Neutrophil (primary cell): ENCODE measurements at regions not wholly inside any gene's neighbourhood (a gene's known extent, or its start where the extent isn't known, plus 50 kb on each side); places are given as distances from the start of the nearest gene placed in this dataset.

Experiments used
- H3K27ac ChIP-seq: fragments of 200-600 bp; sonication (generic); 2 replicates; pipeline ENCODE4 v1.5.1; 2016; ENCODE audit warnings: mild to moderate bottlenecking, moderate library complexity
- H3K27me3 ChIP-seq: fragments of 200-600 bp; sonication (generic); 2 replicates; pipeline ENCODE4 v1.6.0; 2016; ENCODE audit warnings: mild to moderate bottlenecking
- H3K36me3 ChIP-seq: fragments of 200-600 bp; sonication (generic); 2 replicates; pipeline ENCODE4 v1.5.1; 2017
- H3K4me1 ChIP-seq, 2 experiments: fragments of 200-600 bp in 1 of 2; sonication (generic) in 1 of 2; 1 replicate in 1 of 2; 2 replicates in 1 of 2; pipeline versions ENCODE4 v1.5.1 to v1.6.1; 2013 to 2016; ENCODE audit warnings: low read depth in 1 of 2, low read length in 1 of 2, mild to moderate bottlenecking in 1 of 2, moderate library complexity in 1 of 2; ENCODE audit not compliant: control insufficient read depth in 1 of 2, insufficient read depth in 1 of 2
- H3K4me3 ChIP-seq, 2 experiments: fragments of 200-600 bp in 1 of 2; sonication (generic) in 1 of 2; 1 replicate in 1 of 2; 2 replicates in 1 of 2; pipeline ENCODE4 v1.5.1; 2013 to 2016; ENCODE audit warnings: low read depth in 1 of 2, low read length in 1 of 2, mild to moderate bottlenecking in 1 of 2, moderate library complexity in 1 of 2
- H3K9me3 ChIP-seq: fragments of 200-600 bp; sonication (generic); 2 replicates; pipeline ENCODE4 v1.5.1; 2016
- TF ChIP-seq, protein P1 (sequence below): fragments of 200-600 bp; sonication (generic); IDR thresholded peaks from 2 replicates; pipeline ENCODE4 v1.5.1; 2016; ENCODE audit warnings: antibody characterized with exemption

DNA sequence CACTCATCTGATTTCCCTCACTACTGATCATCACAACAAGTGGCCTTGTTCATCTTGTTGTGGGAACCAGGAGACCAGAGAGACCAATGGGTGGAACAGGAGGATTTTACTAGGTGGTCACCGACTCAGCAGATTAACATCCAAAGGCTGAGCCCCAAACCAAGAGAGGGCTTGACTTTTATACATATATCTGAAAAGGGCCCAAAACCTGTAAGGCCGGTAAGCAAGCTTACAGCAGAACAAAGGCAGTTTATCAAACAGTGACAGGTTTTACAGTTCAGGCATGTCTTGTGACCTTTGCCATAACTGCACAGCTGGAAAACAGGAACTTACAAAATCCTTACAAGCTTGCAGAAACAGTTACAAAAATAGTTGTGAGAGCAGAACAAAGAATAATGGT is 195.9 kb downstream of the OR13H1 start:
- Histone ChIP-seq H3K4me1 (peaks cover 0 to 22% of the 10 kb centered on the region in 2 experiments), H3K4me3 (no peak overlapping the region), H3K27me3 (no peaks in the 10 kb centered on the region), H3K36me3 (no peaks in the 10 kb centered on the region), H3K9me3 (no peaks in the 10 kb centered on the region), H3K27ac (no peak overlapping the region)
- TF ChIP-seq, protein P1, sequence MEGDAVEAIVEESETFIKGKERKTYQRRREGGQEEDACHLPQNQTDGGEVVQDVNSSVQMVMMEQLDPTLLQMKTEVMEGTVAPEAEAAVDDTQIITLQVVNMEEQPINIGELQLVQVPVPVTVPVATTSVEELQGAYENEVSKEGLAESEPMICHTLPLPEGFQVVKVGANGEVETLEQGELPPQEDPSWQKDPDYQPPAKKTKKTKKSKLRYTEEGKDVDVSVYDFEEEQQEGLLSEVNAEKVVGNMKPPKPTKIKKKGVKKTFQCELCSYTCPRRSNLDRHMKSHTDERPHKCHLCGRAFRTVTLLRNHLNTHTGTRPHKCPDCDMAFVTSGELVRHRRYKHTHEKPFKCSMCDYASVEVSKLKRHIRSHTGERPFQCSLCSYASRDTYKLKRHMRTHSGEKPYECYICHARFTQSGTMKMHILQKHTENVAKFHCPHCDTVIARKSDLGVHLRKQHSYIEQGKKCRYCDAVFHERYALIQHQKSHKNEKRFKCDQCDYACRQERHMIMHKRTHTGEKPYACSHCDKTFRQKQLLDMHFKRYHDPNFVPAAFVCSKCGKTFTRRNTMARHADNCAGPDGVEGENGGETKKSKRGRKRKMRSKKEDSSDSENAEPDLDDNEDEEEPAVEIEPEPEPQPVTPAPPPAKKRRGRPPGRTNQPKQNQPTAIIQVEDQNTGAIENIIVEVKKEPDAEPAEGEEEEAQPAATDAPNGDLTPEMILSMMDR: no peak

DNA sequence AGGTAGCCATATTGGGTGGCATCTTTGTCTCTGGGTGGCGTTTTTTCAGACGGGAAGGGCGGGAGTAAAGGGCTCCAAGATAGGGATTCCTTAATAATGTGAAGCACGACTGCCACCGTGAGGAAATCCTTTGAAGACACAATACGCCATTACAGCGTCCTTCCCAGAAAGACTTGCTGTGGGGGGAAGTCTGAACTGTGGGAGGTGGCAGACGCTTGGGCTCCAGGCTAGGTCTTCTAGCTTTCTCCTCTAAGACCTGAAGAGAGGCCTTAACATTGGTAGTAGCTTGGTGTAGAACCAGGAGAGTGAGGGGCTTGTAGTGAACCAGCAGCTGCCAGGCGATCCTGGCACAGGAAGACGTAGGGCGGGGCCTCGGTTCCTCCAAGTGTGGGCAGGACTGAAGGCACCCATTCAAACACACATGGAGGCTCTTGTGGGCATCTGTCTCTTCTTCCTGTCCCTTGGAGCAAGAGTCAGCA is 197.3 kb downstream of the OR13H1 start:
- no peaks in the 10 kb centered on the region for H3K36me3 ChIP-seq
- peak overlapping the region in 1 of 2 experiments; percentile 47 for H3K4me3 ChIP-seq
- TF ChIP-seq, protein P1: no peak
- H3K27ac ChIP-seq: no peak overlapping the region
- no peaks in the 10 kb centered on the region for H3K27me3 ChIP-seq
- no peaks in the 10 kb centered on the region for H3K9me3 ChIP-seq
- peaks cover 0 to 26% of the 10 kb centered on the region in 2 experiments for H3K4me1 ChIP-seq

DNA sequence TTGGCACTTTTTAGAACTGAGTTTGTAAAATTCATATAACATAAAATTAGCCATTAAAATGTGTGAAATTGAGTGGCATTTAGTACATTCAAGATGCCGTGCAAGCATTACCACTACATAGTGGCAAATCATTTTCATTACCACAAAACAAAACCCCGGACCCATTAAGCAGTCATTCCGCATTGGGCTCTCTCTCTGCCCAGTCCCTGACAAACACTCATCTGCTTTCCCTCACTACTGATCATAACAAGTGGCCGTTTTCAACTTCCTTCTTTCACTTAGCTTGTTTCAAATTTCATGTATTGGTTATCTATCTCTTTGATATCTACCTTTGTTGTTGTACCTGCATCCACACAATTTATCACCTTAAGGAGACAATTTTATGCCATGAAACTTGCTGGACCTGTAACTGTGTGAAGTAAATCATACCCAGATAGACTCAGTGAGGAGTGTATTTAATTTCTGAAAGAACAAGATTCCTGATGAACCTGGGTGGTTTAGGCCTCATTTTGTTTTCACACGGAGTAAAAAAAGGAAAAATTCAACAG is 202.1 kb downstream of the OR13H1 start:
- Histone ChIP-seq H3K27me3 (no peaks in the 10 kb centered on the region), H3K4me3 (peak overlapping the region in 1 of 2 experiments; percentile 54), H3K9me3 (no peaks in the 10 kb centered on the region), H3K4me1 (peaks cover 0 to 27% of the 10 kb centered on the region in 2 experiments), H3K27ac (no peak overlapping the region), H3K36me3 (no peaks in the 10 kb centered on the region)
- TF ChIP-seq, protein P1: no peak

DNA sequence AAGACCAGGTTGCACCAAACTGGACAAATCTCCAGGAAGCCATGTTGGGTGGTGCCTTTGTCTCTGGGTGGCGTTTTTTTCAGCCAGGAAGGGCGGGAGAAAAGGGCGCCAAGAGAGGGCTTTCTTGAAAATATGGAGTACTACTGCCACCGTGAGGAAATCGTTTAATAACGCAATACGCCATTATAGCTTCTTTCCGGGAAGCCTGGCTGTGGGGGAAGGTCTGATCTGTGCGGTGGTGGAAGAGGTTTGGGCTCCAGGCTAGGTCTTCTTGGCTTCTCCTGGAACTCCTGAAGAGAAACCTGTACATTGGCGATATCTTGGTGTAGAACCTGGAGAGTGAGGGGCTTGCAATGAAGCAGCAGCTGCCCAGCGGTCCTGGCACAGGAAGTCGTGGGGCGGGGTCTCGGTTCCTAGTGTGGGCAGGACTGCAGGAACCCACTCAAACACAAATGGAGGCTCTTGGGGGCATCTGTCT is 202.7 kb downstream of the OR13H1 start:
- H3K4me3 ChIP-seq: peak overlapping the region in 1 of 2 experiments; percentile 54
- peaks cover 0 to 22% of the 10 kb centered on the region in 2 experiments for H3K4me1 ChIP-seq
- no peaks in the 10 kb centered on the region for H3K27me3 ChIP-seq
- no peaks in the 10 kb centered on the region for H3K36me3 ChIP-seq
- TF ChIP-seq, protein P1: no peak
- H3K27ac ChIP-seq: no peak overlapping the region
- H3K9me3 ChIP-seq: no peaks in the 10 kb centered on the region

DNA sequence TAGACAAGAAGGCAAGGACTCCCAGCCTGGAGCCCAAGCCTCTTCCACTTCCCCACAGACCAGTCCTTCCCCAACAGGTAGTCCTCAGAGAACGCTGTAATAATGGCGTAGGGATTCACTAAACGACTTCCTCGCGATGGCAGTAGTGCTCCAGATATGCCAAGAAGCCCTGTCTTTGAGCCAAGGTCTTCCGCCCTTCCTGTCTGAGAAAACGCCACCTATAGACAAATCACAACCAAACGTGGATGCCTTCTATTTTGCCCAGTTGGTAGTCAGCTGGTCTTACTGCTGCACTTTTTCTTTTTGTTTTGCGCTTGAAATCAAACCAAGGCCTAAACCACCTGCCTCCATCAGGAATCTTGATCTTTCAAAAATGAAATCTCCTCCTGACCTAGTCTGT is 203.3 kb downstream of the OR13H1 start:
- Histone ChIP-seq H3K4me3 (peak overlapping the region in 1 of 2 experiments; percentile 54), H3K36me3 (no peaks in the 10 kb centered on the region), H3K4me1 (peaks cover 0 to 20% of the 10 kb centered on the region in 2 experiments), H3K9me3 (no peaks in the 10 kb centered on the region), H3K27me3 (no peaks in the 10 kb centered on the region), H3K27ac (no peak overlapping the region)
- TF ChIP-seq, protein P1: no peak
